ENCODE measurements at regions not wholly inside any gene's neighbourhood (a gene's known extent, or its start where the extent isn't known, plus 50 kb on each side); places are given as distances from the start of the nearest gene placed in this dataset.

DNA sequence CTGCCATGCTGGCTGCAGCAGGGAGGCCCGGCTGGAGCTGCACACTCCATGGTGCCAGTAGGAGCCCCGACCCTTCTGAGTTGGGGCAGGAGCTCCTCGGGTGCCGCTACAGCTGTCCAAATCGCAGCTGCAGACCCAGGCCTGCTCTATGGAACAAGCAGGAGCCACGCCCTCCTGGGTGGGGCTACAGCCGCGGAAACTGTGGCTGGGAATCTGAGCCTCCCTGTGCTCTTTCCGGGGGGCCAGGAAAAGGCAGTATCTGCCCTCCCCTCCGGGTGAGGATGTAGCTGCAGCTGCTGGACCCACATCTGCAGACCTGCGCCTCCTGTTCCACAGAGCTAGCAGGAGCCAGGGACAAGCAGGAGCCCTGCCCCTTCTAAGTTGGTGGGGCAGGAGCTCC, 278.9 kb upstream of the ACTBL2 start (continued):
- no peak for TF ChIP-seq TBP (IDR thresholded peaks at IDR 0.05; ENCODE audit: low read depth, low read length)
- TF ChIP-seq KDM4A (IDR thresholded peaks at IDR 0.05; ENCODE audit: low read depth, low read length, severe bottlenecking): no peak
- no peak for TF ChIP-seq SP1 (IDR thresholded peaks at IDR 0.05; ENCODE audit: low read depth, low read length)
- no peak for TF ChIP-seq POLR2AphosphoS5 (IDR thresholded peaks at IDR 0.05; ENCODE audit: low read depth, low read length)

All from H1 (cell line).